Left ventricle myocardium inferior (tissue), 1 donor: ENCODE measurements at regions not wholly inside any gene's neighbourhood (a gene's known extent, or its start where the extent isn't known, plus 50 kb on each side); places are given as distances from the start of the nearest gene placed in this dataset.

Experiments used
- DNase-seq: peaks from one replicate; pipeline ENCODE4 v3.0.0-alpha.2; 2020
- H3K27ac ChIP-seq: fragments of 200-600 bp; replicated peaks from 2 replicates; pipeline ENCODE4 v1.8.0; 2021
- H3K27me3 ChIP-seq: fragments of 200-600 bp; 2 replicates; pipeline ENCODE4 v1.8.0; 2021; ENCODE audit warnings: low read depth
- H3K36me3 ChIP-seq: fragments of 200-600 bp; 2 replicates; pipeline ENCODE4 v1.8.0; 2021
- H3K4me1 ChIP-seq: fragments of 200-600 bp; 2 replicates; pipeline ENCODE4 v1.8.0; 2021
- H3K4me3 ChIP-seq: fragments of 200-600 bp; 2 replicates; pipeline ENCODE4 v1.8.0; 2021; ENCODE audit warnings: mild to moderate bottlenecking, moderate library complexity
- H3K9me3 ChIP-seq: fragments of 200-600 bp; replicated peaks from 2 replicates; pipeline ENCODE4 v1.8.0; 2021
- intact Hi-C: fragments of 100-400 bp; cut with micrococcal nuclease; formaldehyde crosslinking; loops from one replicate; pipeline ENCODE4 v1.11.0; 2022
- TF ChIP-seq, protein P1 (sequence below): fragments of 200-600 bp; IDR thresholded peaks from 2 replicates; pipeline ENCODE4 v1.8.0; 2021; ENCODE audit warnings: antibody characterized with exemption, mild to moderate bottlenecking, borderline replicate concordance
- donor health status: DM: no; HTN: yes; CAD: no; lungs with severe emphysema.

DNA sequence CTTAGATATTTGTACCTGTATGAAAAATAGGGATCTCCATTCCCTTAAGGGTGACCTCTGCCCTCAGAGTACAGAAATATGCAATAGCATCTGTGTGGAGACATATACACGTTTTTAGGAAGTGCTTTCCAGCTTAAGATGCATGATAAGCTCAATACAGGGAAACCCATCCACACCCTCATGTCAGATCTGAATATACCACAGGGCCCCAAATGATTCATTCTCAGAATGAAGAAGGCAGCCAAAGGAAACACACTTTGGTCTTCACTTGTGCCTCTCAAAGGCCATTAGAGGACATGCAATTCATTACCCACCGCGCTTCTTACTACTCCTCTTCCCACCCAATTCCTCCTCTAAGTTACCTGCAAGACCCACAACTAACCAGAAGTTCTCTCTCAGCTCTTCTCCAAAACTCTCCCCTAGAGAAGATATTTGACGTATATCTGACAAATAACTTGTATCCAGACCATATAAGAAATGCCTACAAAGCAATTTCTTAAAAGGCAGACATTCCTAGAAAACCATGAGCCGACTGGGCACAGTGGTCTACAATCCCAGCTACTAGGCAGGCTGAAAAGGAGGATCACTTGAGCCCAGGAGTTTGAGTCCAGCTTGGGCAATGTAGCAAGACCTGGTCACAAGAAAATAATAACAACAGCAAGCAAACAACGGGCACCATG lies 103.0 kb downstream of the OAT start:
- Histone ChIP-seq H3K36me3 (no peaks in the 10 kb centered on the region), H3K27me3 (peaks cover 13% of the 10 kb centered on the region), H3K4me1 (no peaks in the 10 kb centered on the region), H3K4me3 (no peak overlapping the region), H3K9me3 (no peaks in the 10 kb centered on the region), H3K27ac (no peak overlapping the region)
- DNase-seq, result no peak
- intact Hi-C loops, result no loop called here
- TF ChIP-seq, protein P1, sequence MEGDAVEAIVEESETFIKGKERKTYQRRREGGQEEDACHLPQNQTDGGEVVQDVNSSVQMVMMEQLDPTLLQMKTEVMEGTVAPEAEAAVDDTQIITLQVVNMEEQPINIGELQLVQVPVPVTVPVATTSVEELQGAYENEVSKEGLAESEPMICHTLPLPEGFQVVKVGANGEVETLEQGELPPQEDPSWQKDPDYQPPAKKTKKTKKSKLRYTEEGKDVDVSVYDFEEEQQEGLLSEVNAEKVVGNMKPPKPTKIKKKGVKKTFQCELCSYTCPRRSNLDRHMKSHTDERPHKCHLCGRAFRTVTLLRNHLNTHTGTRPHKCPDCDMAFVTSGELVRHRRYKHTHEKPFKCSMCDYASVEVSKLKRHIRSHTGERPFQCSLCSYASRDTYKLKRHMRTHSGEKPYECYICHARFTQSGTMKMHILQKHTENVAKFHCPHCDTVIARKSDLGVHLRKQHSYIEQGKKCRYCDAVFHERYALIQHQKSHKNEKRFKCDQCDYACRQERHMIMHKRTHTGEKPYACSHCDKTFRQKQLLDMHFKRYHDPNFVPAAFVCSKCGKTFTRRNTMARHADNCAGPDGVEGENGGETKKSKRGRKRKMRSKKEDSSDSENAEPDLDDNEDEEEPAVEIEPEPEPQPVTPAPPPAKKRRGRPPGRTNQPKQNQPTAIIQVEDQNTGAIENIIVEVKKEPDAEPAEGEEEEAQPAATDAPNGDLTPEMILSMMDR, result no peak

DNA sequence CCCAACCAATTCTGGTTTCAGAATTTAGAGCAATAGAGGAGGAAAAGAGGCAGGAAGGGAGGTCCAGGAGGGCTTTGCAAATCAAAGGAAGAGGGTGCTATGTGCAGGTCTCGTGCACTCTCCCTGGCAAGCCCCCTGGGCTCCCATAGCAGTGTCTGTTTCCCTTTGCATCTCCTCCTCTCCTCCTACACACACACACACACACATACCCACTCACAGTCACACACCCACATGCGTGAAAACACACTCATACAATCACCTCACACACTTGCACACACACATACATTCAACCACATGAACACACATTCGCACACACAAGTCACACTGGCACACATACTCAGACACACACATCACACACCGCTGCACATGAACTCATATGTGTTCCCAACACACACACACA lies 105.3 kb downstream of the OAT start:
- no peaks in the 10 kb centered on the region for H3K9me3 ChIP-seq
- H3K27me3 ChIP-seq, result peaks cover 7% of the 10 kb centered on the region
- H3K27ac ChIP-seq, result no peak overlapping the region
- H3K36me3 ChIP-seq, result no peaks in the 10 kb centered on the region
- TF ChIP-seq, protein P1, result no peak
- H3K4me1 ChIP-seq, result no peaks in the 10 kb centered on the region
- intact Hi-C loops, result no loop called here
- H3K4me3 ChIP-seq, result no peak overlapping the region
- no peak for DNase-seq

DNA sequence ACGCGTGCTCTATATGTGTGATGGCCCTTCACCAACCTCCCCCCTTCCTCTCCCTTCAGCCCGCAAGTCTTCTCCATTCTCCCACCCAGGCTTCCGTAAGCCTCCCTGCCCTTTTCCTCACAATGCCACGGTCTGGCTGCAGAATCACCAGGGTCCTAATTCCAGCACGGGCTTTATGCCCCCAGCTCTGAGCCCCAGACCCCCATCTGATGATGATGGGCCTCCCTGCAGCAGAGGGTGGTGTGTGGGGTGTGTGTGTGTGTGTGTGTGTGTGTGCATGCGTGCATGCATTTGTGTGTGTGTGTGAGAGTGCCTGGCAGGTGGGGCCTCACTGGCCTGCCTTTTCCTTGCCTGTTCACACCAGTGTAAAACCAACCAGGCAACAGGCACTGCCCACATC lies 109.9 kb downstream of the OAT start:
- no peak for DNase-seq
- Histone ChIP-seq H3K36me3 (no peaks in the 10 kb centered on the region), H3K4me1 (no peaks in the 10 kb centered on the region), H3K4me3 (no peak overlapping the region), H3K9me3 (no peaks in the 10 kb centered on the region), H3K27me3 (no peaks in the 10 kb centered on the region), H3K27ac (no peak overlapping the region)
- intact Hi-C loops, result no loop called here
- TF ChIP-seq, protein P1, result no peak

DNA sequence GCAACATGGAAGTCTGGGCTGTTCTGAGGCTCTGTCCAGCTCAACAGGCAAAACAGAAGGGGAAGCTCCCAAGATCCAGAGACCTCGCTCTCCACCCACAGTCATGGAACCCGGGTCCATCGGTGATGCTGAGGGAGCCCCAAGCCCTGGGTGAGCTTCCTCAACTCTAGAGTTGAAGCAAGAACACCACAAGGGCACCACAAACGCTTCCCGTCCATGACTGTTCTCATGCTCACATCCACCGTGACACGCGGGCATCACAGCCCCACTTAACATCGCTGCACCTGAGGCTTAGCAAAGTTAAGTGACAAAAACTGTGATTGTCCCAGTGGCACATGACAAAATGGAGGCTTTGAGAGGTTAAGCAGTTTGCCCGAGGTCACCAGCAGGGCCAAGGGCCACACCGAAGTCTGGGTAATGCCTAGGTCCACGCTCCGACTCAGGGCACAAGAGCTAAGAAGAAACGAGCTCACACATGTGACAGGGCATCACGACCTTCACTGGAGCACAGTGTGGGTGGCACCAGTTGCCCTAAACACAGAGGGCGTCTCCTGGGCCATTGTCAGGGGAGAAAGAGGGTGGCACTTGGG lies 110.6 kb downstream of the OAT start:
- DNase-seq, result no peak
- H3K4me1 ChIP-seq, result no peaks in the 10 kb centered on the region
- H3K27me3 ChIP-seq, result no peaks in the 10 kb centered on the region
- no peaks in the 10 kb centered on the region for H3K9me3 ChIP-seq
- H3K27ac ChIP-seq, result no peak overlapping the region
- no peak overlapping the region for H3K4me3 ChIP-seq
- TF ChIP-seq, protein P1, result no peak
- H3K36me3 ChIP-seq, result no peaks in the 10 kb centered on the region
- intact Hi-C loops, result no loop called here

DNA sequence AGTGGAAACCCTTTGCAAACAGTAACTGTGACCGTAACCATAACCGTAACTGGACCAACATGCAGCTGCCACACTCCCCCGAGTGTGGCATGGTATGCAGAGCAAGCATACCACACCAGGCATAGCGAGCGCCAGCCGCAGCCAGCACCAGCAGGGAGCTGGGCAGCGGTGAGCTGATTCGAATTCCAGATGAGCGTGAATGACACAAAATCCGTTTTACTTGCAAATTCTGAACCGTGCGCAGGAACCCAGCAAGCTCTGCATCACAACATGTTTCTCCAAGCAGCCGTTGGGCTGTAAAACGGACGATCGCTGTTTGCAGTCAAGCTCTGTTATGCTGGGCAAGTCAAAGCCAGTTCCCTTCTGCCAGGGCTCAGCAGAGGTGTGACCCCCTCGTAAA lies 111.1 kb downstream of the OAT start:
- Histone ChIP-seq H3K4me3 (no peak overlapping the region), H3K4me1 (no peaks in the 10 kb centered on the region), H3K9me3 (no peaks in the 10 kb centered on the region), H3K27me3 (no peaks in the 10 kb centered on the region), H3K27ac (no peak overlapping the region), H3K36me3 (no peaks in the 10 kb centered on the region)
- no peak for DNase-seq
- TF ChIP-seq, protein P1, result no peak
- intact Hi-C loops, result no loop called here
